H1 (cell line): ENCODE measurements at regions not wholly inside any gene's neighbourhood (a gene's known extent, or its start where the extent isn't known, plus 50 kb on each side); places are given as distances from the start of the nearest gene placed in this dataset.

Source experiments
- CTCF ChIA-PET: fragments of 300-600 bp; sonication (Branson Sonifier 250); formaldehyde crosslinking; loops from one replicate; lab custom pipeline; 2021; ENCODE audit not compliant: partially characterized antibody; lab: Charles Lee
- POLR2A ChIA-PET: fragments of 300-600 bp; sonication (Branson Sonifier 250); formaldehyde crosslinking; loops from one replicate; lab custom pipeline; 2021; ENCODE audit warnings: inconsistent platforms; ENCODE audit not compliant: partially characterized antibody; lab: Charles Lee
- DNase-seq, 2 experiments: peaks; one replicate each; pipeline versions ENCODE4 v3.0.0 to v3.0.0-alpha.2; 2010 to 2022; ENCODE audit warnings: low spot score in 2 of 2, low read depth in 1 of 2, mixed read lengths in 1 of 2
- FAIRE-seq: peaks from 2 replicates; lab custom pipeline; 2011; peaks lifted over from hg19 to GRCh38; lab: Jason Lieb, UNC
- H2AFZ ChIP-seq: 2 replicates; pipeline ENCODE4 v1.8.1; 2012; ENCODE audit warnings: low read length, inconsistent platforms
- H2AK5ac ChIP-seq: 2 replicates; pipeline ENCODE4 v1.6.1; 2013; ENCODE audit warnings: low read depth, low read length
- H2BK120ac ChIP-seq: replicated peaks from 2 replicates; pipeline ENCODE3; 2013; ENCODE audit warnings: low read depth, low read length, inconsistent platforms
- H2BK12ac ChIP-seq: 2 replicates; pipeline ENCODE4 v1.6.1; 2013; ENCODE audit warnings: low read depth, low read length
- H2BK15ac ChIP-seq: 2 replicates; pipeline ENCODE4 v1.6.1; 2013; ENCODE audit warnings: low read length
- H2BK20ac ChIP-seq: 2 replicates; pipeline ENCODE4 v1.6.1; 2013; ENCODE audit warnings: low read length
- H2BK5ac ChIP-seq: 2 replicates; pipeline ENCODE4 v1.6.1; 2013; ENCODE audit warnings: low read depth, low read length
- H3K14ac ChIP-seq: 2 replicates; pipeline ENCODE4 v1.6.1; 2013; ENCODE audit warnings: inconsistent platforms; ENCODE audit not compliant: insufficient read length
- H3K18ac ChIP-seq: 2 replicates; pipeline ENCODE4 v1.6.1; 2013; ENCODE audit warnings: low read length; ENCODE audit errors: extremely low read depth
- H3K23ac ChIP-seq: 2 replicates; pipeline ENCODE4 v1.6.1; 2013; ENCODE audit warnings: inconsistent platforms; ENCODE audit not compliant: insufficient read length
- H3K23me2 ChIP-seq: 2 replicates; pipeline ENCODE4 v1.6.1; 2013; ENCODE audit warnings: low read depth, low read length
- H3K27ac ChIP-seq: 2 replicates; pipeline ENCODE4 v1.6.1; 2011; ENCODE audit warnings: low read depth, low read length, inconsistent platforms
- H3K27me3 ChIP-seq, 4 experiments: replicated peaks in 1 of 4; 1 replicate in 1 of 4; 2 replicates in 3 of 4; pipeline versions ENCODE4 v1.6.1 to v1.8.1; 2011 to 2013; ENCODE audit warnings: low read length in 3 of 4, mild to moderate bottlenecking in 3 of 4, inconsistent platforms in 2 of 4, mixed read lengths in 2 of 4, moderate library complexity in 1 of 4; ENCODE audit not compliant: control insufficient read depth in 3 of 4, insufficient read depth in 3 of 4; ENCODE audit errors: extremely low read depth in 1 of 4
- H3K36me3 ChIP-seq, 4 experiments: 2 replicates each; pipeline versions ENCODE4 v1.6.1 to v1.8.1; 2011 to 2013; ENCODE audit warnings: mild to moderate bottlenecking in 4 of 4, low read length in 3 of 4, moderate library complexity in 2 of 4, control low read depth in 1 of 4, inconsistent platforms in 1 of 4; ENCODE audit not compliant: insufficient read depth in 4 of 4, control insufficient read depth in 2 of 4
- H3K4ac ChIP-seq: replicated peaks from 2 replicates; pipeline ENCODE3; 2013; ENCODE audit warnings: low read length, low read depth, mixed read lengths, inconsistent platforms; ENCODE audit not compliant: insufficient read length
- H3K4me1 ChIP-seq, 4 experiments: replicated peaks in 1 of 4; 1 replicate in 1 of 4; 2 replicates in 3 of 4; pipeline versions ENCODE4 v1.6.1 to v1.8.1; 2011 to 2013; ENCODE audit warnings: low read length in 3 of 4, inconsistent platforms in 2 of 4, mixed read lengths in 1 of 4; ENCODE audit not compliant: insufficient read depth in 4 of 4, control insufficient read depth in 3 of 4
- H3K4me2 ChIP-seq, 2 experiments: 2 replicates each; pipeline versions ENCODE4 v1.6.1 to v1.8.1; 2011 to 2013; ENCODE audit warnings: low read depth in 2 of 2, low read length in 2 of 2, control low read depth in 1 of 2, inconsistent platforms in 1 of 2, mild to moderate bottlenecking in 1 of 2; ENCODE audit not compliant: insufficient read depth in 1 of 2
- H3K4me3 ChIP-seq, 4 experiments: fragments of 200-600, 300-600 bp in 1 of 4; sonication (generic), shearing (Covaris generic), sonication (Bioruptor Twin) in 1 of 4; 2 replicates each; pipeline versions ENCODE4 v1.5.1 to v1.8.1; 2011 to 2016; ENCODE audit warnings: low read length in 4 of 4, low read depth in 3 of 4, control low read depth in 2 of 4, inconsistent platforms in 2 of 4, mild to moderate bottlenecking in 2 of 4, mixed read lengths in 1 of 4, moderate library complexity in 1 of 4; ENCODE audit not compliant: insufficient read depth in 2 of 4; ENCODE audit errors: extremely low read depth in 1 of 4
- H3K56ac ChIP-seq: replicated peaks from 2 replicates; pipeline ENCODE3; 2013; ENCODE audit warnings: low read depth, mild to moderate bottlenecking, mixed read lengths, low read length, inconsistent platforms; ENCODE audit not compliant: insufficient read length
- H3K79me1 ChIP-seq: 2 replicates; pipeline ENCODE4 v1.6.1; 2013; ENCODE audit warnings: low read depth, low read length, control low read depth
- H3K79me2 ChIP-seq, 2 experiments: 2 replicates each; pipeline versions ENCODE4 v1.6.1 to v1.8.1; 2012 to 2013; ENCODE audit warnings: low read length in 2 of 2, mild to moderate bottlenecking in 2 of 2, inconsistent platforms in 1 of 2; ENCODE audit not compliant: insufficient read depth in 2 of 2, control insufficient read depth in 1 of 2
- H3K9ac ChIP-seq, 4 experiments: replicated peaks in 1 of 4; 1 replicate in 1 of 4; 2 replicates in 3 of 4; pipeline versions ENCODE4 v1.6.1 to v1.8.1; 2011 to 2013; ENCODE audit warnings: low read depth in 3 of 4, low read length in 3 of 4, control low read depth in 2 of 4, mild to moderate bottlenecking in 2 of 4, moderate library complexity in 2 of 4, inconsistent platforms in 1 of 4; ENCODE audit errors: extremely low read depth in 1 of 4
- H3K9me3 ChIP-seq, 2 experiments: 2 replicates each; pipeline versions ENCODE4 v1.6.1 to v1.8.1; 2012 to 2013; ENCODE audit warnings: mild to moderate bottlenecking in 2 of 2, moderate library complexity in 2 of 2, control low read depth in 1 of 2, inconsistent platforms in 1 of 2, low read depth in 1 of 2, low read length in 1 of 2, mixed read lengths in 1 of 2; ENCODE audit not compliant: insufficient read depth in 2 of 2
- H4K20me1 ChIP-seq, 2 experiments: replicated peaks in 1 of 2; 2 replicates each; pipeline versions ENCODE3 to v1.8.1; 2011 to 2013; ENCODE audit warnings: inconsistent platforms in 2 of 2, low read length in 2 of 2, mild to moderate bottlenecking in 1 of 2; ENCODE audit not compliant: insufficient read depth in 2 of 2, control insufficient read depth in 1 of 2
- H4K5ac ChIP-seq: 2 replicates; pipeline ENCODE4 v1.6.1; 2013; ENCODE audit warnings: low read length, low read depth, mixed read lengths, inconsistent platforms; ENCODE audit not compliant: insufficient read length
- H4K8ac ChIP-seq: 2 replicates; pipeline ENCODE4 v1.8.0; 2013; ENCODE audit warnings: mild to moderate bottlenecking, moderate library complexity, low read length, inconsistent platforms; ENCODE audit not compliant: insufficient read depth; ENCODE audit errors: extremely low read depth
- H4K91ac ChIP-seq: replicated peaks from 2 replicates; pipeline ENCODE3; 2013; ENCODE audit warnings: low read length, mixed read lengths, inconsistent platforms; ENCODE audit not compliant: insufficient read length
- CTCF ChIP-seq, 3 experiments: IDR thresholded peaks; 1 replicate in 2 of 3; 2 replicates in 1 of 3; pipeline versions ENCODE4 v1.5.1 to v1.6.1; 2011; ENCODE audit warnings: low read length in 3 of 3, mild to moderate bottlenecking in 3 of 3, inconsistent platforms in 2 of 3, low read depth in 1 of 3, moderate library complexity in 1 of 3; ENCODE audit not compliant: insufficient read depth in 1 of 3; ENCODE audit errors: control extremely low read depth in 1 of 3
- JUND ChIP-seq: IDR thresholded peaks from 2 replicates; pipeline ENCODE4 v1.6.1; 2011; ENCODE audit warnings: mild to moderate bottlenecking, improper control_type of control experiment, low read length
- RAD21 ChIP-seq, 2 experiments: IDR thresholded peaks in 1 of 2; conservative IDR thresholded peaks in 1 of 2; 2 replicates each; pipeline ENCODE4 v1.6.1; 2011; ENCODE audit warnings: low read depth in 2 of 2, low read length in 2 of 2, improper control_type of control experiment in 1 of 2, inconsistent platforms in 1 of 2, mild to moderate bottlenecking in 1 of 2, moderate library complexity in 1 of 2
- YY1 ChIP-seq: IDR thresholded peaks from 2 replicates; pipeline ENCODE4 v1.6.1; 2011; ENCODE audit warnings: low read depth, mild to moderate bottlenecking, low read length
- WGBS, 2 experiments: shearing (Covaris generic) in 1 of 2; methylation state at CpG; one replicate each; pipeline versions ENCODE4 v1.1.6 to v1.1.7; 2013 to 2015; ENCODE audit warnings: low lambda C conversion rate in 2 of 2, mixed read lengths in 2 of 2, inconsistent platforms in 1 of 2, low coverage in 1 of 2, missing lambda C conversion rate in 1 of 2; ENCODE audit not compliant: insufficient replicate concordance in 2 of 2, insufficient coverage in 1 of 2, insufficient read length in 1 of 2; ENCODE audit errors: extremely low coverage in 1 of 2, missing lambda C conversion rate in 1 of 2; 5-methylcytosine and 5-hydroxymethylcytosine counted together

GRCh38 chr1:182143154-182143657 is 81.7 kb upstream of the ZNF648 start:
- ChIA-PET CTCF (interaction anchor here (0.5 to 7.9 kb wide), 77 partner anchors 8 to 1303 kb away, joined by 3 to 107 read pairs (median 4); partner anchors contain the start of gene TEDDM1), POLR2A (interaction anchor here (0.8 to 2.5 kb wide), 4 partner anchors 58 to 253 kb away, joined by 4 to 17 read pairs (median 7); partner anchors contain the start of gene GLUL)
- Histone ChIP-seq H4K91ac (no peak overlapping the region), H4K5ac (no peak overlapping the region), H3K9me3 (no peaks in the 10 kb centered on the region), H3K23me2 (no peaks in the 10 kb centered on the region; the same call in 1 of the 2 replicates), H3K14ac (no peak overlapping the region), H4K8ac (no peak overlapping the region), H3K23ac (no peak overlapping the region), H2BK20ac (no peak overlapping the region), H2AK5ac (no peak overlapping the region), H3K4me1 (peaks cover 0 to 8% (median 6%) of the 10 kb centered on the region in 4 experiments; a peak in 5 of 7 replicates), H3K27ac (no peak overlapping the region), H3K4me2 (no peak overlapping the region), H3K56ac (no peak overlapping the region), H3K4me3 (no peak overlapping the region), H3K79me2 (no peaks in the 10 kb centered on the region), H3K4ac (no peak overlapping the region), H2BK5ac (no peak overlapping the region), H3K9ac (no peak overlapping the region), H3K79me1 (no peaks in the 10 kb centered on the region), H2BK120ac (no peak overlapping the region), H3K27me3 (no peaks in the 10 kb centered on the region), H2BK12ac (no peak overlapping the region), H2BK15ac (no peak overlapping the region), H3K36me3 (no peaks in the 10 kb centered on the region), H2AFZ (peak overlapping the region; percentile 95; the same call in 1 of the 2 replicates), H4K20me1 (no peaks in the 10 kb centered on the region), H3K18ac (no peak overlapping the region)
- WGBS, 2 experiments = 28% methylated on average over 11 of the region's 11 CpGs; no CpG with 5 or more reads in 1 of the 2 experiments
- TF ChIP-seq YY1 = peak; percentile 46; the same call in 1 of the 2 replicates
- no peak for TF ChIP-seq JUND
- peak; percentile 89 to 96 for TF ChIP-seq RAD21 (IDR thresholded peaks at IDR 0.05 in 1 of 2, conservative IDR thresholded peaks at IDR 0.05 in 1 of 2; ENCODE audit: low read depth in 2 of 2, low read length in 2 of 2)
- TF ChIP-seq CTCF (IDR thresholded peaks at IDR 0.05; ENCODE audit: control extremely low read depth in 1 of 3, insufficient read depth in 1 of 3, low read depth in 1 of 3, low read length in 3 of 3) = peak; percentile 84 to 96 (median 92)
- peak; percentile 73 for FAIRE-seq
- DNase-seq = peak; percentile 67 to 97
